ENCODE measurements at regions not wholly inside any gene's neighbourhood (a gene's known extent, or its start where the extent isn't known, plus 50 kb on each side); places are given as distances from the start of the nearest gene placed in this dataset.
A peak's percentile ranks its signal among the peaks of the same experiment; 100 is the strongest.

- Histone ChIP-seq H3K27me3 (ENCODE audit: control insufficient read depth in 3 of 3, insufficient read depth in 3 of 3, low read length in 3 of 3) (no peaks in the 10 kb centered on the region), H3K36me3 (ENCODE audit: control insufficient read depth in 3 of 3, insufficient read depth in 2 of 3, low read depth in 1 of 3, low read length in 3 of 3) (no peaks in the 10 kb centered on the region), H3K9me3 (ENCODE audit: control insufficient read depth in 2 of 2, insufficient read depth in 1 of 2, low read depth in 1 of 2, low read length in 1 of 2) (peaks cover 0 to 3% of the 10 kb centered on the region in 2 donors), H3K4me1 (ENCODE audit: control insufficient read depth in 3 of 3, insufficient read depth in 2 of 3, low read depth in 1 of 3, low read length in 2 of 3) (no peaks in the 10 kb centered on the region), H3K4me3 (ENCODE audit: low read depth in 1 of 3, low read length in 3 of 3) (no peak overlapping the region), H3K27ac (ENCODE audit: low read depth in 1 of 3, low read length in 2 of 3) (no peak overlapping the region)
- WGBS, 3 donors, result 84 to 89% (median 88%) methylated on average over 3 of the region's 3 CpGs
- no peak for DNase-seq
- FAIRE-seq, result no peak
Observed at GRCh38 chr10:105535478-105535877, 894.4 kb downstream of the SORCS3 start.

- H3K9me3 ChIP-seq (ENCODE audit: control insufficient read depth in 2 of 2, insufficient read depth in 1 of 2, low read depth in 1 of 2, low read length in 1 of 2), result peaks cover 0 to 3% of the 10 kb centered on the region in 2 donors
- no peak overlapping the region for H3K4me3 ChIP-seq (ENCODE audit: low read depth in 1 of 3, low read length in 3 of 3)
- DNase-seq, result no peak
- H3K4me1 ChIP-seq (ENCODE audit: control insufficient read depth in 3 of 3, insufficient read depth in 2 of 3, low read depth in 1 of 3, low read length in 2 of 3), result no peaks in the 10 kb centered on the region
- FAIRE-seq, result no peak
- H3K36me3 ChIP-seq (ENCODE audit: control insufficient read depth in 3 of 3, insufficient read depth in 2 of 3, low read depth in 1 of 3, low read length in 3 of 3), result no peaks in the 10 kb centered on the region
- no peak overlapping the region for H3K27ac ChIP-seq (ENCODE audit: low read depth in 1 of 3, low read length in 2 of 3)
- no peaks in the 10 kb centered on the region for H3K27me3 ChIP-seq (ENCODE audit: control insufficient read depth in 3 of 3, insufficient read depth in 3 of 3, low read length in 3 of 3)
- 47 to 53% (median 48%) methylated on average over 1 of the region's 1 CpG for WGBS, 3 donors
Observed at GRCh38 chr10:105534086-105534485, 893.0 kb downstream of the SORCS3 start.

- Histone ChIP-seq H3K36me3 (ENCODE audit: control insufficient read depth in 3 of 3, insufficient read depth in 2 of 3, low read depth in 1 of 3, low read length in 3 of 3) (no peaks in the 10 kb centered on the region), H3K27me3 (ENCODE audit: control insufficient read depth in 3 of 3, insufficient read depth in 3 of 3, low read length in 3 of 3) (no peaks in the 10 kb centered on the region), H3K4me1 (ENCODE audit: control insufficient read depth in 3 of 3, insufficient read depth in 2 of 3, low read depth in 1 of 3, low read length in 2 of 3) (no peaks in the 10 kb centered on the region), H3K9me3 (ENCODE audit: control insufficient read depth in 2 of 2, insufficient read depth in 1 of 2, low read depth in 1 of 2, low read length in 1 of 2) (no peaks in the 10 kb centered on the region), H3K4me3 (ENCODE audit: low read depth in 1 of 3, low read length in 3 of 3) (no peak overlapping the region), H3K27ac (ENCODE audit: low read depth in 1 of 3, low read length in 2 of 3) (no peak overlapping the region)
- FAIRE-seq, result no peak
- 81 to 92% (median 86%) methylated on average over 2 of the region's 2 CpGs for WGBS, 3 donors
- no peak for DNase-seq
Observed at GRCh38 chr10:105516511-105516910, 875.4 kb downstream of the SORCS3 start.

GRCh38 chr10:105514106-105514505 is 873.0 kb downstream of the SORCS3 start:
- WGBS, 3 donors, result 87 to 91% (median 88%) methylated on average over 7 of the region's 7 CpGs
- no peaks in the 10 kb centered on the region for H3K4me1 ChIP-seq (ENCODE audit: control insufficient read depth in 3 of 3, insufficient read depth in 2 of 3, low read depth in 1 of 3, low read length in 2 of 3)
- no peak overlapping the region for H3K27ac ChIP-seq (ENCODE audit: low read depth in 1 of 3, low read length in 2 of 3)
- H3K27me3 ChIP-seq (ENCODE audit: control insufficient read depth in 3 of 3, insufficient read depth in 3 of 3, low read length in 3 of 3), result no peaks in the 10 kb centered on the region
- no peak for DNase-seq
- H3K9me3 ChIP-seq (ENCODE audit: control insufficient read depth in 2 of 2, insufficient read depth in 1 of 2, low read depth in 1 of 2, low read length in 1 of 2), result no peaks in the 10 kb centered on the region
- H3K36me3 ChIP-seq (ENCODE audit: control insufficient read depth in 3 of 3, insufficient read depth in 2 of 3, low read depth in 1 of 3, low read length in 3 of 3), result no peaks in the 10 kb centered on the region
- H3K4me3 ChIP-seq (ENCODE audit: low read depth in 1 of 3, low read length in 3 of 3), result no peak overlapping the region
- FAIRE-seq, result no peak

- H3K4me3 ChIP-seq (ENCODE audit: low read depth in 1 of 3, low read length in 3 of 3), result no peak overlapping the region
- H3K9me3 ChIP-seq (ENCODE audit: control insufficient read depth in 2 of 2, insufficient read depth in 1 of 2, low read depth in 1 of 2, low read length in 1 of 2), result no peaks in the 10 kb centered on the region
- no peaks in the 10 kb centered on the region for H3K4me1 ChIP-seq (ENCODE audit: control insufficient read depth in 3 of 3, insufficient read depth in 2 of 3, low read depth in 1 of 3, low read length in 2 of 3)
- H3K27ac ChIP-seq (ENCODE audit: low read depth in 1 of 3, low read length in 2 of 3), result no peak overlapping the region
- FAIRE-seq (no peak), DNase-seq (peak in 1 of 2 donors; percentile 13)
- WGBS, 3 donors, result 59 to 80% (median 75%) methylated on average over 3 of the region's 3 CpGs
- H3K36me3 ChIP-seq (ENCODE audit: control insufficient read depth in 3 of 3, insufficient read depth in 2 of 3, low read depth in 1 of 3, low read length in 3 of 3), result no peaks in the 10 kb centered on the region
- no peaks in the 10 kb centered on the region for H3K27me3 ChIP-seq (ENCODE audit: control insufficient read depth in 3 of 3, insufficient read depth in 3 of 3, low read length in 3 of 3)
Observed at GRCh38 chr10:105509517-105509916, 868.4 kb downstream of the SORCS3 start.

- Histone ChIP-seq H3K9me3 (ENCODE audit: control insufficient read depth in 2 of 2, insufficient read depth in 1 of 2, low read depth in 1 of 2, low read length in 1 of 2) (no peaks in the 10 kb centered on the region), H3K36me3 (ENCODE audit: control insufficient read depth in 3 of 3, insufficient read depth in 2 of 3, low read depth in 1 of 3, low read length in 3 of 3) (no peaks in the 10 kb centered on the region), H3K4me3 (ENCODE audit: low read depth in 1 of 3, low read length in 3 of 3) (no peak overlapping the region), H3K4me1 (ENCODE audit: control insufficient read depth in 3 of 3, insufficient read depth in 2 of 3, low read depth in 1 of 3, low read length in 2 of 3) (no peaks in the 10 kb centered on the region), H3K27ac (ENCODE audit: low read depth in 1 of 3, low read length in 2 of 3) (no peak overlapping the region), H3K27me3 (ENCODE audit: control insufficient read depth in 3 of 3, insufficient read depth in 3 of 3, low read length in 3 of 3) (no peaks in the 10 kb centered on the region)
- 56 to 81% (median 69%) methylated on average over 5 of the region's 5 CpGs for WGBS, 3 donors
- DNase-seq, result no peak
- no peak for FAIRE-seq
Observed at GRCh38 chr10:105506262-105506661, 865.2 kb downstream of the SORCS3 start.

- FAIRE-seq (no peak), DNase-seq (no peak)
- H3K27me3 ChIP-seq (ENCODE audit: control insufficient read depth in 3 of 3, insufficient read depth in 3 of 3, low read length in 3 of 3), result no peaks in the 10 kb centered on the region
- no peak overlapping the region for H3K4me3 ChIP-seq (ENCODE audit: low read depth in 1 of 3, low read length in 3 of 3)
- no peak overlapping the region for H3K27ac ChIP-seq (ENCODE audit: low read depth in 1 of 3, low read length in 2 of 3)
- H3K9me3 ChIP-seq (ENCODE audit: control insufficient read depth in 2 of 2, insufficient read depth in 1 of 2, low read depth in 1 of 2, low read length in 1 of 2), result no peaks in the 10 kb centered on the region
- H3K36me3 ChIP-seq (ENCODE audit: control insufficient read depth in 3 of 3, insufficient read depth in 2 of 3, low read depth in 1 of 3, low read length in 3 of 3), result no peaks in the 10 kb centered on the region
- no peaks in the 10 kb centered on the region for H3K4me1 ChIP-seq (ENCODE audit: control insufficient read depth in 3 of 3, insufficient read depth in 2 of 3, low read depth in 1 of 3, low read length in 2 of 3)
Observed at GRCh38 chr10:105503714-105504113, 862.6 kb downstream of the SORCS3 start.

GRCh38 chr10:105502058-105502457 is 861.0 kb downstream of the SORCS3 start:
- H3K27ac ChIP-seq (ENCODE audit: low read depth in 1 of 3, low read length in 2 of 3), result no peak overlapping the region
- H3K36me3 ChIP-seq (ENCODE audit: control insufficient read depth in 3 of 3, insufficient read depth in 2 of 3, low read depth in 1 of 3, low read length in 3 of 3), result no peaks in the 10 kb centered on the region
- DNase-seq, result peak in 1 of 2 donors; percentile 5
- WGBS, 3 donors, result 15 to 35% (median 33%) methylated on average over 3 of the region's 3 CpGs
- FAIRE-seq, result no peak
- no peak overlapping the region for H3K4me3 ChIP-seq (ENCODE audit: low read depth in 1 of 3, low read length in 3 of 3)
- H3K4me1 ChIP-seq (ENCODE audit: control insufficient read depth in 3 of 3, insufficient read depth in 2 of 3, low read depth in 1 of 3, low read length in 2 of 3), result no peaks in the 10 kb centered on the region
- H3K9me3 ChIP-seq (ENCODE audit: control insufficient read depth in 2 of 2, insufficient read depth in 1 of 2, low read depth in 1 of 2, low read length in 1 of 2), result no peaks in the 10 kb centered on the region
- H3K27me3 ChIP-seq (ENCODE audit: control insufficient read depth in 3 of 3, insufficient read depth in 3 of 3, low read length in 3 of 3), result no peaks in the 10 kb centered on the region

GRCh38 chr10:105494944-105495343 is 853.9 kb downstream of the SORCS3 start:
- 88 to 93% (median 91%) methylated on average over 4 of the region's 4 CpGs for WGBS, 3 donors
- no peaks in the 10 kb centered on the region for H3K9me3 ChIP-seq (ENCODE audit: control insufficient read depth in 2 of 2, insufficient read depth in 1 of 2, low read depth in 1 of 2, low read length in 1 of 2)
- no peak for FAIRE-seq

More at GRCh38 chr10:105494944-105495343, 853.9 kb downstream of the SORCS3 start:
- no peak for DNase-seq
- no peaks in the 10 kb centered on the region for H3K36me3 ChIP-seq (ENCODE audit: control insufficient read depth in 3 of 3, insufficient read depth in 2 of 3, low read depth in 1 of 3, low read length in 3 of 3)
- H3K27me3 ChIP-seq (ENCODE audit: control insufficient read depth in 3 of 3, insufficient read depth in 3 of 3, low read length in 3 of 3), result no peaks in the 10 kb centered on the region
- H3K4me3 ChIP-seq (ENCODE audit: low read depth in 1 of 3, low read length in 3 of 3), result no peak overlapping the region
- H3K4me1 ChIP-seq (ENCODE audit: control insufficient read depth in 3 of 3, insufficient read depth in 2 of 3, low read depth in 1 of 3, low read length in 2 of 3), result no peaks in the 10 kb centered on the region
- H3K27ac ChIP-seq (ENCODE audit: low read depth in 1 of 3, low read length in 2 of 3), result no peak overlapping the region
